Stomach (tissue), 4 donors: ENCODE measurements at regions not wholly inside any gene's neighbourhood (a gene's known extent, or its start where the extent isn't known, plus 50 kb on each side); places are given as distances from the start of the nearest gene placed in this dataset.

Experiments
- CTCF ChIP-seq, 7 experiments: fragments of 450-650 bp in 4 of 7; fragments of 200-600 bp in 3 of 7; sonication (generic) in 3 of 7; IDR thresholded peaks; one replicate each; pipeline ENCODE4 v1.5.1; 2016 to 2019; ENCODE audit warnings: antibody characterized with exemption in 7 of 7, control low read depth in 2 of 7, mild to moderate bottlenecking in 1 of 7
- EP300 ChIP-seq: sonication (generic); formaldehyde crosslinking; IDR thresholded peaks from one replicate; pipeline ENCODE4 v1.6.1; 2017; ENCODE audit warnings: antibody characterized with exemption
- POLR2A ChIP-seq, 4 donors: fragments of 450-650 bp; IDR thresholded peaks; one replicate each; pipeline ENCODE4 v1.6.1; 2016; ENCODE audit warnings: antibody characterized with exemption in 4 of 4, control low read depth in 2 of 4, mild to moderate bottlenecking in 1 of 4, moderate library complexity in 1 of 4
- POLR2AphosphoS5 ChIP-seq, 3 donors: sonication (generic); formaldehyde crosslinking; IDR thresholded peaks; one replicate each; pipeline ENCODE4 v1.6.1; 2016; ENCODE audit warnings: antibody characterized with exemption in 3 of 3

GRCh38 chr9:117929868-117930267 is 225.7 kb downstream of the TLR4 start:
- TF ChIP-seq CTCF (IDR thresholded peaks at IDR 0.05) (no peak), POLR2A (IDR thresholded peaks at IDR 0.05) (no peak), EP300 (no peak), POLR2AphosphoS5 (IDR thresholded peaks at IDR 0.05) (no peak)
